ENCODE measurements at regions not wholly inside any gene's neighbourhood (a gene's known extent, or its start where the extent isn't known, plus 50 kb on each side); places are given as distances from the start of the nearest gene placed in this dataset.
"Not testable (repeated sequence)": the region's sequence is repeated elsewhere in the genome, so short reads cannot be mapped to it uniquely, and the experiment has no call there.

DNA sequence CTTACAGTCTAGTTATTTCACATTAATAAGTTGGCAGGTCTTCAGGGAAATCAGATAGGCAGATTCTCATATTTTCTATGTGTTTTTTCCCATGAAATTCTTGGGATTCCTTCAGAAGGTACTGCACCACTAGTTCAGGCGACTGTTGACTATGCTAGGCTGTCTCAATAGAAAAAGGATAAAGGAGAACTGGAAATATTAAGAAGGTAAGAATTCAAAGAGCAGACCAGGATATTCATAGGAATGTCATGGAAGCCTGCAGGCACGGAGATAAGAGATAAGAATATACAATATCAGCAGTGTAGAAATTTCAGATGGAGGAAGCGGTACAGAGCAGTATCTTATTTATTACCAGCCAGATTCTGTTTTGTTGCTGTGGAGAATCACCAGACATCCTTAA is 432.1 kb upstream of the MDFIC2 start:
- peak; percentile 51 for DNase-seq (ENCODE audit: extremely low read depth, low read depth, low spot score)

DNA sequence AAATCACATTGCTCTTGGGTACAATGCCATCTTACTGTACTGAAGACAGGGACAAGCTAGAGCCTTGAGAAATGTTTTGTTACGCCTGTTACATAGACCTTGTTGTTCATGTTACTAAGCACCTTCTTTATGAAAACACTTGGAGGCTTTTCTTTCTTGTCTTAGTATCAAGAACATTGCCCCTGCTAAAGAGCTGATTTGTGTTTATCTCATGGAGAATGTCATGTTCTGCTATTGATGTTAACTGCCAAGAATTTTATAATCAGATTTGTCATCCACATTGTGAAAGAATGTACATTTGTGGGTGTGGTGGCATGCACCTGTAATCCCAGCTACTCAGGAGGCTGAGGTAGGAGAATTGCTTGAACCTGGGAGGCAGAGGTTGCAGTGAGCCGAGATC is 431.3 kb upstream of the MDFIC2 start:
- DNase-seq (ENCODE audit: extremely low read depth, low read depth, low spot score), result no peak

DNA sequence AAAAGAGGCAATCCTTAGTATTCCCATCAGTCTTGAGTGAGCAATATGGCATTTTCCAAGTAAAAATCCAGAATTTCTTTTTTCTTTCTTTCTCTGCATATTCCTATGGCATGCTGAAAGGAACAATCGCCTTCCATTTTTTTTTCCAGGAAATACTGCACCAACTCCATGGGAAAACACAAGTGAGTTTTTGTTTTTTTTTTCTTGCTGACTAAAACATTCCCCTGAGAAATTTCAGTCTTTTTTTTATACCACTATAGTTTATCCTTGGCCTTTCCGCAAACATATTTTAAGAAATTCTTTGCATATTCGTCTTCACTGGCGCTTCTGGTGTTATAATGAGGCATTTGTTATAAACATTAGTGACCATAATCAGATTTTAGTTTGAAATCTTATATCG is 429.6 kb upstream of the MDFIC2 start:
- DNase-seq (ENCODE audit: extremely low read depth, low read depth, low spot score), result no peak

DNA sequence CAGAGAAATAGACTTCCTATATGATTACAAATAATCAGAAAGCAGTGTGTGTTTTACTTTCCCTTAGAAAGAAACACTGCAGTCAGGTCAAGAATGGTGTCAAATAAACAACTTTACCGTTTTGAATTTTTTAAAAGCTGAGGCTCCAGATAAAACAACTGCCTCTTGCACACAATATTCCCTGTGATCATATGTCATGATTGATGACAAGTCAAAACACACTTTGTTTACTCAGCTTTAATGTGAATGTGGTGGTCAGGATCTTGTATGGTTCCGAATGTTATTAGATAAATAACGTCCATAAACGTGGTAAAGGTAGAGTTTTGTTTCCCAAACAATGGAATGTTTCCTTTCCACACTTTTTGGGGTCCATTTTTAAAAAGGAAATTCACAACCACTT is 428.4 kb upstream of the MDFIC2 start:
- peak; percentile 44 for DNase-seq (ENCODE audit: extremely low read depth, low read depth, low spot score)

DNA sequence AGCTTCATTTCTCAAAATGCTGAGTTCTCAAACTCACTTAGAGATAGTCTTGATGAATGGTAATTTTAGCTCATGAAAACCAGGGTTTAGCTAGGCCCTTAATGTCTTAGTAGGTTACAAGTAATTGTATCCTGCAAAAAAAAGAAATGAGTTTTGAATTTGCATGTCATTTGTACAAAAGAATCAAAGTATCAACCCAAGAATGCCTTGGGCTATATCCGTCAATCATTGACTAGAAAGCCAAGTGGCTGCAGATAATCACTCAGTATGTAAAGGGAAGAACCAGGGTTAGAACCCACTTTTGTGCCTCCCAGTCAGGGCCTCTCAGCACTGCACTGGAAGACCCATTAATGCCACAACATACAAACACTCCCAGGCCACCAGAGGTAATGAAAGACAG is 427.6 kb upstream of the MDFIC2 start:
- no peak for DNase-seq (ENCODE audit: extremely low read depth, low read depth, low spot score)

DNA sequence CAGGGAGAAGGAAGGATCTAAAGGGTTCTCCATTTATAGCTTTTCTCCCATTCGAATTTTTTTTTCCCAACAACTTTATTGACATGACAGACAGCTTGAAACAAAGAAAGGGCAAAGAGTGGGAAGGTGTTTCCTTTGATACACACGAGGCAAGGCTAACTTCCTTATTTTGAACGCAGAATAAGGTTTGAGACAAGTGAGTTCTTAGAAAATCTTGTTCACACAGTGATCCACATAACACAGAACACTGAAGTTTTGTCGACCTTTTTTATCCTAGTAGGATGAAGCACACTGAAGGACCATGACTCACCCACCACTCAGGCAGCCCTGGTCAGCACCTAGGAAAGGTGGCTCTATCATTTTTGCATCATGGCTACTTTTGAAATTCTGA is 425.8 kb upstream of the MDFIC2 start:
- peak; percentile 73 for DNase-seq (ENCODE audit: extremely low read depth, low read depth, low spot score)

DNA sequence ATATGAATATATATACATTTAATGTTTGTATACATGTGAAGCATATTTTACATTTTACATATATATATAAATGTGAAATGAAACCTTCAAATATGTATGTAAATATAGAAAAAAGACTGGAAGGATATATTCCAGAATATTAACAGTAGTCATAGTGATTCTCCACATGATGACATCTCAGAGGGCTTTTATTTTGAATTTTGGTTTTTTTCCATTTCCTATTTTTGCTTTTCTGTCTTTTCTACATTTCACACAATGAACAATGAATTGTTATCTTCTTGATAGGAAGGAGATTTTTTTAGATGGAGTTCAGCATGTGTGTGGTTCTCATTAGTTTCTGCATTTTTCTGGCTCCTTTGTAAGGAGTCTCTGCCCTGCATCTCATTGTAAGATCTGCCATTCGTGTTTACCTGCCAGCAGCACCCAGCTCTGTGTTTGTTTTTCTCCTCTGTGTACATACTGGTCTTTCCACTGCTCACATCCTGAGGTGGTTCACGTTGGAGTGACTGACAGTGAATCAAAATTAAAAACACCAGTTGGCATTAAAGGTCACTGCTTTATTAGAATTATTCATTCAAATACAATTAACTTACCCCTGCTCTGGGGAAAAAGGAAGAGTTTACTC is 425.3 kb upstream of the MDFIC2 start:
- DNase-seq (ENCODE audit: extremely low read depth, low read depth, low spot score), result peak; percentile 58

DNA sequence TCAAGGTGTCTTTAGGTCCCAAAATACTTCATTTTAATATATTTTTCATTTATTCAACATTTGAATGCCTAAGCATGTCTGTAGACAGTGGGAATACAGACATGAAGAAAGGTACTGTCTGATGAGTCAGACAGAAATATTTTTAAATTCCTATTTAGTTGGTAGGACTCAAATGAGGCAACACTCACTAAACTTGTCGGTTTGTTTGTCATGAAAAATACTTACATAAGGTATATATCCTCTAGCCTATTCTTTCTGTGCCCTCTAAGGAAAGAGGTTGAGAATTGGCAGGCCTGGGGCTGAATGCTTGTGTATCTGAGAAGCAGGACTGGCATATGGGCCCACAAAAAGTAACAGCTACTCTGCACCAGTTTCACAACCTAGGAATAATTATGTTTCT is 423.6 kb upstream of the MDFIC2 start:
- DNase-seq (ENCODE audit: extremely low read depth, low read depth, low spot score), result no peak

DNA sequence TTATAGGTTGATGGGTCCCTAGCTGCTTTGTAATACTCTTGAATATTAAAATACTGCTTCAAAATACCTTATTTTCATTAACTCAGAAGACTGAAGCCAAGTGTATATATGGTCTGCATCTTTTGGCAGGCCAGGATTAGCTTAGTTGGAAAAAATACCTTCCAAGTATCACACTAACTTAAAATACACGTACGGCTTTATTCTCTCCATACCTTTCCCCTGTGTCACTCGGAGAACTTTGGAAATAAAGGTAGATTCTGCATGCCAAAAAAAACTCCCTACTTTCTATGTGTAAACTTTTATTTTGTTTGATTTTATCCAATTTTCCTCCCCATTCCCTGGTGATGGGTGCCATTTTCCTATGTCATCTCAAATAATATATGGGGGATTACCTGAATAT is 422.3 kb upstream of the MDFIC2 start:
- DNase-seq (ENCODE audit: extremely low read depth, low read depth, low spot score), result no peak

DNA sequence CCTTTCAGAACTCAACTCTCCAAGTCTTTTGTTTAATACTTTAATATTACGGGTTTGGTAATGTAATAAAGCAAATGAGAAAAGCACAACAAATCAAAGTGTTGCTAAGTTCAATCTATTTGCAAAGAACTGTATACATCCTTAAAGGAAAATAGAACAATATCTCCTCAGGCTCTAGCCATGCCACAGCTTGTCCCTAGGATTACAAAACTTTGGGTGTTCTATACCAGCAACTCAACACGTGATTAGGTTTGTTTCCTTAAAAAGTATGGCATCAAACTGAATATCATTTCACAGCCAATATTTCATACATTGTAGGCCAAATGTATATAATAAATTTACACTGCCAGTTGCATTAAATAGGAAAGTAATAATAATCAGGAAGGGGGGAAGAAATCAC is 418.6 kb upstream of the MDFIC2 start:
- DNase-seq (ENCODE audit: extremely low read depth, low read depth, low spot score), result no peak

DNA sequence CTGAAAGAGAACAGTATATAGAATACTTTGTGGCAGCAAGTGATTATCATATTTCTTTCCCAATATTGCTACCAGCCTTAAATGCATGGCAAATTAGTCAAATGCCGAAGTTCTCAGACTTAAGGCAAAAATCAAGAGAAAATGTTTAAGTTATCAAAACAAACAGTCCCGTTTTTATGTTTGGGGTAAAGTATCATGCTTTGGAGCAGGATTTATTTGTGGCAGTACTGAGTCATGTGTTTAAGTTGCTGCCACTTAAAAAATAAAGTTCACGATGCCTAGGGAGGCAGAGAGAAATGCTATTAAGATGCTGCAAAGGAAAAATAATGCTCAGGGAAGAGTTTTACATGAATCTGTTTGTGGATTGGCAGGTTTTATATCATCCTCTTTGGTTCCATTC is 417.4 kb upstream of the MDFIC2 start:
- DNase-seq (ENCODE audit: extremely low read depth, low read depth, low spot score), result no peak

DNA sequence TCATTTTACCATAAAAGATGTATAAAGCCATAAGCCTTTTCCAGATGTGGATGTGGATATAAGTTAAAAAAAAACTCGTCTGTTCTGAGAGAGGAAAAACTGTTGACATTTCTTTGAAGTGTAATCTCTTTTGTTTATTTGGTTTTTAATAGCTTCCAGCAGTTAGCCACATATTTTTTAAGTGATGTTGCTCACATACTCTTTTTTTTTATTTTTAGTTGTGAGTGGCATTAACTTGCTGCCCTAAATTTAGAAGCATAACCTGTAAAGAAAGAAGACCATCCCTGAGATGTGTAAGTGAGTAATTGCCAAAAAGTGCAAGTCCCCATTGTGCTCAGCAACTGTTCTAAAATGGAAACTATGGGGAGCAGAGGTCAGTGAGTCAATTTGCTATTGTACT is 415.9 kb upstream of the MDFIC2 start:
- no peak for DNase-seq (ENCODE audit: extremely low read depth, low read depth, low spot score)

DNA sequence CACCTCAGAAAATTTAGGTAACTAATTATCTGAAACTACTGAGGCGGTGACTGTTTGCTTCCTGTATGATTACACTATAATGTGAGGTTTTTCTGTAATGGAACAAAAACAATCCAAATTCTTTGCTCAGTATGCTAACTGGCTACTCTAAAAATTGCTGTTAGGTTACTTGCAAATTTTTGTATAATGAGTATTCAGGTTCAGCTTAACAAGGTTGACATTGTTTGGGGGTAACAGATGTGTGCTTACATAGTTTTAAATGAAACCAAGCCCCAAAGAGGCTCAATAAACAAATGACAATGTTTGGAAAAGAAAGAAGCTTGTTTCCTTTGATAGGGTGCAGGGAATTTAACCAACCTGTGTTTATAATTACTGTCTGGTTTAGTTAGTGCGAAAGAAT is 414.5 kb upstream of the MDFIC2 start:
- DNase-seq (ENCODE audit: extremely low read depth, low read depth, low spot score), result no peak

DNA sequence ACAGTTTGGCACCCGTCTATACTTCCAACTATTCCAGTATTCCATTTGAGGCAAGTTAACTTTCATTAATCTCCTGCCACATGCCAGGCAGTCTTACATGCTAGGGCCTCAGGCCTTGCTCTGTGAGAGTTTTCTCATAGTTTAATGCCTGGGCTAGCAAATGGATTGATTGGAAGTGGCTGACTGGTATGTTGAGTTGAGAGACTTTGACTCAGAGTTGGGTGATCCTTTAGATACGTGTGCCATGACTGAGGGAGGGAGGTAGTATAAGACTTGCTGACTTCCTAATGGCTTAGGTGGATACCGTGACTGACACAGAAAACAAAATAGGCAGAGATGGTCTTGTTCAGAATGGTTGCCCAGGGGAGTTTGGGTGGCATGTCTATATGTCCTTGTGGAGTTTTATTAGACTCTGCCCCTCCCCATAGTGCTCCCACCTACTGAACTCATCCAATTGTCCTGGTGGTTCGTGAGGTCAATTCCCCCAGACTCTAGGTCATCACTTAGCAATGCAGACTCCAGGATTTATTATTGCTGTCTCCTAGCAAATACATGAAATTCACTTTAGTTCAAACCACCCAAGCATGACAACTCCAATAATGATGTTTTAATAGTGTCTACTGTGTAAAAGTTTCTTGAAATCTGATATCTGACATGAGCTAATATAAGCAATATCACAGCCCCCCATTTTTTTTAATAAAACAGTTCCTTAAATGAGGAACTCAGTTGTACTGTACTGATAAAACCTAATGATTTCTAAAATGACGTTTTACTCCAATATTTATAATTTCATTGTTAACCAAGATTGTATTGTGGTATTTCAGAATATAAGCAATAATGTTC is 413.9 kb upstream of the MDFIC2 start:
- no peak for DNase-seq (ENCODE audit: extremely low read depth, low read depth, low spot score)

DNA sequence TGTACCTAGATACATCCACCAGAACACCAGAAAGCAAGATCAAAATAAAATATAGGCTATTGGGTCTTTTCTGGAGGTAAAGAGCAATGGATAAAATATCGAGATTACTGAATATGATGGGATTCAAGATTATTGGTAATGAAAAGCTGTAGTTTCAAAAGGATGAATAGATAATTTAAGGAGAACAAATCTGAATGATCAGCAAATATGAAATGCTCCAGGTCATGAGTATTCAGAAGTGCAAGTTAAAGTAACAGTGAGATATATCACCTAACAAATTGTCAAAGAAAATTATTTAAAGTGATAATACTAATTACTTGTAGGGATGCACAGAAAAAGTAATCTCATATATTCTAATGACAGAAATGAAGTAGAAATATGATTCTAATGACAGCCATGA is 409.6 kb upstream of the MDFIC2 start:
- DNase-seq (ENCODE audit: extremely low read depth, low read depth, low spot score), result no peak

DNA sequence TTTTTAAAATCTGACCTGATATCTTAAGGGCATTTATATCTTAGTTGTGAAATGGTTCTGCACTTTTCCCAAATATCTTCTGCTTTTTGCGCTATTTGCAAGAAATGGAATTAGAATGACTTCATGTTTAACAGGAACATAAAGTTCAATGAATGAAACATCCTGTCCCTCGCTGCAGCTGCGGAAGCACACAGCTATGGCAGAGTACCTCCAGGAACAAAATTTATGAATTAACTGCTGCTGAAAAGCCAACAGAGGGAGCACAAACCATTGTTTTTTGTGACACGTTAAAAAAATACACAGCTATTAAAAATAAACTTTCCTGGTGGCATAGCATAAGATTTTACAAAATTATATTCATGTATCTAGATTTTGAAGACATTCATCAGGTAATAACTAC is 404.4 kb upstream of the MDFIC2 start:
- peak; percentile 52 for DNase-seq (ENCODE audit: extremely low read depth, low read depth, low spot score)

DNA sequence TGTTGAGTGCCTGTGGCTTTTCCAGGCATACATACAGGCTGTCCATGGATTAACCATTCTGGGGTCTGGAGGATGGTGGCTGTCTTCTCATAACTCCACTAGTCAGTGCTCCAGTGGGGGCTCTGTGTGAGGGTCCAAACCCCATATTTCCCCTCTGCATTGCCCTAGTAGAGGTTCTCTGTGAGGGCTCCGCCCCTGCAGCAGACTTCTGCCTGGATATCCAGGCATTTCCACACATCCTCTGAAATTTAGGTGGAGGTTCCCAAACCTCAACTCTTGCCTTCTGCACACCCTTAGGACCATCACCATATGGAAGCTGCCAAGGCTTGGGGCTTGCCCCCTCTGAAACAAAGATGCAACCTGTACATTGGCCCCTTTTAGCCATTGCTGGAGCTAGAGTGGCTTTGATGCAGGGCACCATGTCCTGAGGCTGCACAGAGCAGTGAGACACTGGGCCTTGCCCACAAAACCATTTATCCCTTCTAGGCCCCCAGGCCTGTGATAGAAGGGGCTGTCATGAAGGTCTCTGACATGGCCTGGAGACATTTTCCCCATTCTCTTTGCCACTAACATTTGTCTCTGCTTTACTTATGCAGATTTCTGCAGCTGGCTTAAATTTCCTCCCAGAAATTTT is 400.1 kb upstream of the MDFIC2 start:
- DNase-seq (ENCODE audit: extremely low read depth, low read depth, low spot score), result no peak

DNA sequence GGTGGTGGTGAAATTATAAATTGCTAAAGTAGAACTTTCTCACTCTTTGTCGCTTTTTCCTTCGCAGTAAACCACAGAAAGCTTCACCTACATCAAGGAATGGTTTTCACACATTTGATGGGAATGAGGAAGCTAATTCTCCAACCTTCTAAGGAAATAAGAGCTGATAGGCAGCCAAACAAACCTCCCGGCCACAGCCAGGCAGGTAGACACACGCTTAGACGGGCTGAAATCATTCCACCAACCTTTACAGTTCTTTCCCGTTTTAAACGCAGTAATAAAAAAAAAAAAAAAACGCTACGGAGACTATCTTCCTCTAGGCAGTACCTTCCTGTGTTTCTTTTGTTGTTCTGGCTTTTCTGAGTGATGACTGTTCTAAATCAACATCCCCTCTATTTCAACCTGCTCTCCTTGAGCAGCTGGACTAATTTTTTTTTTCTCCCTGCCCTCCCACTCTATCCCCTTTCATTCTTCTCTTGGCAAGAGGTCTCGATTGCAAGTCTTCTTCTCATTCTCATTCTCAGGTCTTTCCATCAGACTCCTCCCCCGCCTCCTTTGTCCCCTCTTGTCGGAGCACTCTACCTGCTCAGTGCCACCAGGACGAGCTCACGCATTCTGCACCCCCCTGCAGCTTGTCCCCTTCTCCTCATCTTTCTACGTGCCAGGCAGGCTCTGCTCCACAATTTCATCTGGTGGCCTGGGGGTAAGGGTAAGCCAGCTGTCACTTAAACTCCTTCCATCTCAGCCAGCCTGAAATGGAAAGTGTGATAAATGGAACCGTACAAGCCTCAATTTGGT is 391.1 kb upstream of the MDFIC2 start:
- no peak for DNase-seq (ENCODE audit: extremely low read depth, low read depth, low spot score)

DNA sequence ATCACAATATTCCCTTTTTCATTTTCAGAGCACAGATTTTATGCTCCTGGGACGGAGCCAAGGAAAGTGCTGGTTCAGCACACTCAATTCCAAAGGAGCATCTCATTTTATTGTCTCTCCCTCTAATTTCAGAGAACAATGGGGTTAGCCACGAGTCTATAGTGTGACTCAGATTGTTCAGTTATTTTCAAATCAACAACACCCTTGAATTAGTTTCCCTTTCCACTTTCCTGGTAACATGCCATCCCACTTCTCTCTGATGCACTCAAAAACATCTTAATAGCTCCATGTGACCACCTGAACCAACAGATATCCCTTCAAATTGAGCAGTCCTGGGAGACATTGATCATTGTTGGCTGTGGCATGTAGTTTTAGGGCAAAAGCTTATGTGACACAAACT is 389.7 kb upstream of the MDFIC2 start:
- DNase-seq (ENCODE audit: extremely low read depth, low read depth, low spot score), result no peak

DNA sequence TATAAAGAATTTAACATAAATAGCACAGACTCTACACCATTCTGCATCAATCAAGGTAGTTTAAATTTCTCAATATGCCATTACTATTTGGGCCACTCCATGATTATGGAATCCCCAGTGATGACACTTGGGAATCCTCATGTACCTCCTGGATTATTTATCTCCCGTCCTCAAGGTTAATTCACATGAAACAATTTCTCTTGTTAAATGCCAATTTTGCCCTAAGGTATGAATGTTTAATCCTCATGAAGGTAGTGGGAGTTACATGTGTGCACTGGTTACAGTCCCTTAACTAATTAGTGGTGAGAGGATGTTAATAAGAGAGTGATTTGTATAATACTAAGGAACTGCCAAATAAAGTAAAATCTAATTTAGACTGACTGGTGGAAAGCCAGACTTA is 372.3 kb upstream of the MDFIC2 start:
- no peak for DNase-seq (ENCODE audit: extremely low read depth, low read depth, low spot score)

DNA sequence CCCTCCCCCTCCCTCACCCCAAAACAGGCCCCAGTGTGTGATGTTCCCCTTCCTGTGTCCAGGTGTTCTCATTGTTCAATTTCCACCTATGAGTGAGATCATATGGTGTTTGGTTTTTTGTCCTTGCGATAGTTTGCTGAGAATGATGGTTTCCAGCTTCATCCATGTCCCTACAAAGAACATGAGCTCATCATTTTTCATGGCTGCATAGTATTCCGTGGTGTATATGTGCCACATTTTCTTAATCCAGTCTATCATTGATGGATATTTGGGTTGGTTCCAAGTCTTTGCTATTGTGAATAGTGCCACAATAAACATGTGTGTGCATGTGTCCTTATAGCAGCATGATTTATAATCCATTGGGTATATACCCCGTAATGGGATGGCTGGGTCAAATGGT is 363.4 kb upstream of the MDFIC2 start:
- not testable (repeated sequence) for DNase-seq (ENCODE audit: extremely low read depth, low read depth, low spot score)

Data from glomerular endothelial cell (primary cell).